ENCODE measurements at regions not wholly inside any gene's neighbourhood (a gene's known extent, or its start where the extent isn't known, plus 50 kb on each side); places are given as distances from the start of the nearest gene placed in this dataset.

DNA sequence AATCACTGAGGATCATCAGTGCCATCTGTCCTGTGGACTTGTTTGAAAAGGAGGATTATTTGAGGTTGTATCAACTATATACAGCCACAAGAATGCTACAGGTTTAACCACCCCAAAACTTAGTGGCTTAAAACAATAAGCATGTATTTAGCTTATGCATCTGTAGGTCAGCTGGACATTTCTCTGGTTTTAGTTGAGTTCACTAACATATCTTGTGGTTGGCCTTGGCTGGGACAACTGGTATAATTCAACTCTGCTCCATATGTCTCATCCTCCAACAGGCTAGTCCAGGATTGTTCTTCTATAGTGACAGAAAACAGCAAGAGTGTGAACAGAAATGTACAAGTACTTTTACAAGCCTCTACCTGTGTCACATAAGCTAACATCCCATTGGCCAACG, 49.9 kb upstream of the SOX6 start:
- no peak for TF ChIP-seq POLR2A (IDR thresholded peaks at IDR 0.05; ENCODE audit: low read depth, low read length)
- DNase-seq (ENCODE audit: insufficient read length, low spot score) = no peak
- FAIRE-seq = no peak
